ENCODE measurements at regions not wholly inside any gene's neighbourhood (a gene's known extent, or its start where the extent isn't known, plus 50 kb on each side); places are given as distances from the start of the nearest gene placed in this dataset.

DNA sequence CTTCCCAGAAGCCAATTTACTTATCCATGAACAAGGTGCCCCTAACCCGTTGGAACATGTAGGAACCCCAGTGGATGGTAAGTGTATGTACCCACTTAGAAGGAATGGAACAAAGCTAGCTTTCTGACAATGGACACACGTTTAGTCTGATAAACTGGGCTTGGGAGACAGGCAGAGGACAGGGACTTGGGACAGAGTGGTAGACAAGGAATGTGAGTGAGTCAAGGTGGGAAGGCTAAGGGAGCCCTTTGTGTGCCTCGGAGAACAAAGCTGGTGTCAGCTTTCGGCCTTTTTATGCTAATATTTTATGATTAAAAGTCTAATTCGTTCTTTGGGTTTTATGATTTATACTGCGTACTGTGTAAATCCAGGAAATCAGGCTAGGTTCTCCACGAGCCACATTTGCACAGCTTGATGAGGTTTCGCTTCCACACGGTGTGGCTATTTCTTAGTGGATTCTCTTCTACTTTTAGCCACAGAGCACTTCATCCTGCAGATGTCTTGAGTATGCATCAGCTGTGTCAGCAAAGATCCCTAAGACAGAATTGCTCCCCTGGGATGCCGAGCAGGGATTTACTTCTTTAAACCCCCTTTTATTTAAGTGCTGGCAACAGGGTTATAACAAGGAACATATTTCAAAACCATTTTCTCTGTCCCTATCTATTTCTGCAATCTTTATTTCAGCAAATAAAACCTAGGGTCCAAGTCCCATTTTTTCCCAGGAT, 258.5 kb downstream of the DLEU7 start:
- TF ChIP-seq, protein P1, sequence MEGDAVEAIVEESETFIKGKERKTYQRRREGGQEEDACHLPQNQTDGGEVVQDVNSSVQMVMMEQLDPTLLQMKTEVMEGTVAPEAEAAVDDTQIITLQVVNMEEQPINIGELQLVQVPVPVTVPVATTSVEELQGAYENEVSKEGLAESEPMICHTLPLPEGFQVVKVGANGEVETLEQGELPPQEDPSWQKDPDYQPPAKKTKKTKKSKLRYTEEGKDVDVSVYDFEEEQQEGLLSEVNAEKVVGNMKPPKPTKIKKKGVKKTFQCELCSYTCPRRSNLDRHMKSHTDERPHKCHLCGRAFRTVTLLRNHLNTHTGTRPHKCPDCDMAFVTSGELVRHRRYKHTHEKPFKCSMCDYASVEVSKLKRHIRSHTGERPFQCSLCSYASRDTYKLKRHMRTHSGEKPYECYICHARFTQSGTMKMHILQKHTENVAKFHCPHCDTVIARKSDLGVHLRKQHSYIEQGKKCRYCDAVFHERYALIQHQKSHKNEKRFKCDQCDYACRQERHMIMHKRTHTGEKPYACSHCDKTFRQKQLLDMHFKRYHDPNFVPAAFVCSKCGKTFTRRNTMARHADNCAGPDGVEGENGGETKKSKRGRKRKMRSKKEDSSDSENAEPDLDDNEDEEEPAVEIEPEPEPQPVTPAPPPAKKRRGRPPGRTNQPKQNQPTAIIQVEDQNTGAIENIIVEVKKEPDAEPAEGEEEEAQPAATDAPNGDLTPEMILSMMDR (IDR thresholded peaks at IDR 0.05; ENCODE audit: low read length): no peak
- TF ChIP-seq EZH2 (IDR thresholded peaks at IDR 0.05; ENCODE audit: borderline replicate concordance, low read length): no peak

All from OCI-LY1 (cell line).